HUES64 (cell line): ENCODE measurements at regions not wholly inside any gene's neighbourhood (a gene's known extent, or its start where the extent isn't known, plus 50 kb on each side); places are given as distances from the start of the nearest gene placed in this dataset.

Experiments used
- H3K27ac ChIP-seq: 2 replicates; pipeline ENCODE4 v1.7.0; 2013; ENCODE audit warnings: low read depth, low read length, inconsistent platforms
- H3K27me3 ChIP-seq: 2 replicates; pipeline ENCODE4 v1.6.1; 2013; ENCODE audit warnings: mild to moderate bottlenecking, low read length; ENCODE audit not compliant: insufficient read depth
- H3K36me3 ChIP-seq: 2 replicates; pipeline ENCODE4 v1.6.1; 2013; ENCODE audit warnings: mild to moderate bottlenecking, low read length; ENCODE audit not compliant: insufficient read depth
- H3K4me1 ChIP-seq: 2 replicates; pipeline ENCODE4 v1.6.1; 2013; ENCODE audit warnings: mild to moderate bottlenecking, low read length, moderate library complexity; ENCODE audit not compliant: insufficient read depth
- H3K4me3 ChIP-seq: 2 replicates; pipeline ENCODE4 v1.5.1; 2013; ENCODE audit warnings: mild to moderate bottlenecking, low read length, moderate library complexity
- H3K9ac ChIP-seq: 2 replicates; pipeline ENCODE4 v1.6.1; 2013; ENCODE audit warnings: mild to moderate bottlenecking, low read depth, low read length
- H3K9me3 ChIP-seq: 2 replicates; pipeline ENCODE4 v1.6.1; 2013; ENCODE audit warnings: low read depth, low read length; ENCODE audit not compliant: insufficient read depth
- WGBS: fragments of 150-250, 120-280 bp; methylation state at CpG from one replicate; pipeline ENCODE4 v1.1.7; 2013; ENCODE audit warnings: missing lambda C conversion rate; 5-methylcytosine and 5-hydroxymethylcytosine counted together

DNA sequence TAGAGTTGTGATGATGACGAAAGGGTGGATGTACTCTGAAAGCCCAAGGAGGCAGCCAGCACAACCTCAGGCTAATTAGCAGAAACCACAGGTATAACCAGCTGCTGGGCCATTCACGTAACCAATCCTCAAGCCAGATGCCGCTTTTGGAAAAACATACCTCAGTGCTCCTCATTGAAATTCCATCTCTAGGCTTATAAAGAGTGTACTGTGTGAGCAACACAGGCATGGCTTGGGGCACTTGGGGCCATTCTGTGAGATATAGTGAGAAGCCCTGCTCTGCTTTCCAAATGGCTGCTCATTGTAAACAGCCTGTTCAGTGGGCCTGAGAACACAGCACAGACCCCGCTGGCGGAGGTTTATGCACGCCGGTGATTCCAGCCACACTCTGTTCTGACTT, 182.1 kb upstream of the HHIP start:
- Histone ChIP-seq H3K27ac (no peak overlapping the region), H3K9me3 (no peaks in the 10 kb centered on the region), H3K36me3 (no peaks in the 10 kb centered on the region), H3K4me1 (no peaks in the 10 kb centered on the region), H3K4me3 (no peak overlapping the region), H3K27me3 (no peaks in the 10 kb centered on the region), H3K9ac (no peak overlapping the region)
- 96% methylated on average over 7 of the region's 7 CpGs for WGBS

GRCh38 chr4:144465546-144465945, 180.4 kb upstream of the HHIP start:
- Histone ChIP-seq H3K9ac (no peak overlapping the region), H3K36me3 (no peaks in the 10 kb centered on the region), H3K27ac (no peak overlapping the region), H3K4me3 (no peak overlapping the region), H3K4me1 (no peaks in the 10 kb centered on the region), H3K27me3 (no peaks in the 10 kb centered on the region), H3K9me3 (no peaks in the 10 kb centered on the region)
- 96% methylated on average over 2 of the region's 2 CpGs for WGBS

GRCh38 chr4:144480068-144480467, 165.9 kb upstream of the HHIP start:
- H3K27me3 ChIP-seq = no peaks in the 10 kb centered on the region
- no peak overlapping the region for H3K9ac ChIP-seq

DNA sequence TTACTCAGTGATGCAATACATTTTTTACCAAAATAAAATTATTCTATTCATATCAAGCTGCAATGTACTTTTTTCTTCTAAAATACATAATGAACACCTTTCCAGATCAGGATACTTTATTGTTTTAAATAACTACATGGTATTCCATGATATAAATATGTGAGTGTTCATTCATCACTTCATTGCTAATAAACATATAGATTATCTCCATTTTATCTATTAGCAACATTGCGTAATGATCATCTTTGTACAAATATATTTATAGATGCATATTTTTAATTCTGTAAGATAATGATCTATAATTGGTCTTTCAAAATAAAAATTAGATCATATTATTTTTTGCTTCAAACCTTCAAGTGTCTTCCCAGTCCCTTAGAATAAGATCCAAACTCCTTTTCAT, 156.1 kb upstream of the HHIP start:
- H3K4me1 ChIP-seq = peaks cover 5% of the 10 kb centered on the region; the same call in 1 of the 2 replicates
- H3K4me3 ChIP-seq = no peak overlapping the region
- WGBS = no CpG with 5 or more reads among the region's 1 CpG
- no peak overlapping the region for H3K9ac ChIP-seq
- H3K36me3 ChIP-seq = no peaks in the 10 kb centered on the region
- no peaks in the 10 kb centered on the region for H3K27me3 ChIP-seq
- H3K9me3 ChIP-seq = no peaks in the 10 kb centered on the region
- H3K27ac ChIP-seq = no peak overlapping the region

More at GRCh38 chr4:144480068-144480467, 165.9 kb upstream of the HHIP start:
- H3K4me3 ChIP-seq = no peak overlapping the region
- H3K27ac ChIP-seq = no peak overlapping the region
- H3K9me3 ChIP-seq = no peaks in the 10 kb centered on the region
- no peaks in the 10 kb centered on the region for H3K36me3 ChIP-seq
- H3K4me1 ChIP-seq = no peaks in the 10 kb centered on the region

DNA sequence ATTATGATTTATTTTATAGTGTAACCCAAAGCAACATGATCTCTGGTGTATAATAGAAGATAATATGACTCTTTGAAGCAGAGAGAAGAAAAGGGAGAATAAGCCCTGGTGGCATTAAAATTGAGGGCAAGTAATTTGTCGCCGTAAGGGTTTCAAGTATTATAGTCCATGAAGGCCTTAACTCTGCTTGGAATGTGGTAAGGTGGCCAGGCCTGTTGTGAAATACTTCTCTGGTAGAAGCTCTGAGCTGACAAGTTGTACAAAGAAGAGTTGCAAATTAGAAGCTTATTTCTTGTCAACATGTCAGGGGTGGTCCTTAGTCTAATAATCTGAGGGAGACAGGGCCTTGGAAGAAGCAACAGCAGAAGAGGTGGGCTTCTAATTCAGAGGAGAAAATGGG, 151.7 kb upstream of the HHIP start:
- no peak overlapping the region for H3K9ac ChIP-seq
- H3K4me1 ChIP-seq = peaks cover 5% of the 10 kb centered on the region; the same call in 1 of the 2 replicates
- no peaks in the 10 kb centered on the region for H3K27me3 ChIP-seq
- WGBS = 95% methylated on average over 2 of the region's 2 CpGs
- H3K36me3 ChIP-seq = no peaks in the 10 kb centered on the region
- H3K9me3 ChIP-seq = no peaks in the 10 kb centered on the region
- no peak overlapping the region for H3K27ac ChIP-seq
- no peak overlapping the region for H3K4me3 ChIP-seq

DNA sequence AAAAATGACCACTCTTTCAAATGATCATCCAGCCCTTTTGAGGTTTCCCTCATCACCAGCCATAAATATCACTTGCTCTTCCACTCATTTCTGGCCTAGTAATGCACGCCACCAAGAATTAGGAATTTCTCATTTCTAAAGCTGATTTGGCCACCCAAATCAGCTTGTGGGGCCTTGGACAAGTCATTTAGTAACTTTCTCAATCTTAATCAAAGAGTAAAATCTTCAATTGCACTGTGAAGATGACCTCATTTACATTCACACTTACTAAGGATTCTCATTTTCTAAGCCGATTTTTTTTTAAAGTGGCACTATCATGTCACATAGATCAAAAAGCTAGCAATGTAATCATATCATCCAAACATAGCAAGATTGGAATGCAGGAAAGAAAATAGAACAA, 150.0 kb upstream of the HHIP start:
- peaks cover 5% of the 10 kb centered on the region; the same call in 1 of the 2 replicates for H3K4me1 ChIP-seq
- no peak overlapping the region for H3K9ac ChIP-seq
- H3K9me3 ChIP-seq = no peaks in the 10 kb centered on the region
- H3K27ac ChIP-seq = no peak overlapping the region
- no peak overlapping the region for H3K4me3 ChIP-seq
- WGBS = 94% methylated on average over 2 of the region's 2 CpGs
- no peaks in the 10 kb centered on the region for H3K27me3 ChIP-seq
- H3K36me3 ChIP-seq = no peaks in the 10 kb centered on the region

DNA sequence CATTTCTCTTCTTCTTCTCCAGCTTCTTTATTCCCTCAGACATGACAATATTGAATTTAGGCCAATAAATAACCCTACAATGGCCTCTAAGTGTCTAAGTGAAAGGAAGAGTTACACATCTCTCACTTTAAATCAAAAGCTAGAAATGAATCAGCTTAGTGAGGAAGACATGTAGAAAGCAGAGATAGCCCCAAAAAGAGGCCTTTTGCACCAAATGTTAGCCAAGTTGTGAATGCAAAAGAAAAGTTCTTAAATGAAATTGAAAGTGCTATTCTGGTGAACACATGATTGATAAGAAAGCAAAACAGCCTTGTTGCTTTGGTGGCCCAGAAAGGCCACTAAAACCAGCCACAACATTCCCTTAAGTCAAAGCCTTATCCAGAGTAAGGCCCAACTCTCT, 146.2 kb upstream of the HHIP start:
- no peak overlapping the region for H3K9ac ChIP-seq
- H3K9me3 ChIP-seq = no peaks in the 10 kb centered on the region
- H3K4me3 ChIP-seq = no peak overlapping the region
- H3K27me3 ChIP-seq = no peaks in the 10 kb centered on the region
- H3K4me1 ChIP-seq = no peaks in the 10 kb centered on the region
- H3K27ac ChIP-seq = no peak overlapping the region
- no peaks in the 10 kb centered on the region for H3K36me3 ChIP-seq

DNA sequence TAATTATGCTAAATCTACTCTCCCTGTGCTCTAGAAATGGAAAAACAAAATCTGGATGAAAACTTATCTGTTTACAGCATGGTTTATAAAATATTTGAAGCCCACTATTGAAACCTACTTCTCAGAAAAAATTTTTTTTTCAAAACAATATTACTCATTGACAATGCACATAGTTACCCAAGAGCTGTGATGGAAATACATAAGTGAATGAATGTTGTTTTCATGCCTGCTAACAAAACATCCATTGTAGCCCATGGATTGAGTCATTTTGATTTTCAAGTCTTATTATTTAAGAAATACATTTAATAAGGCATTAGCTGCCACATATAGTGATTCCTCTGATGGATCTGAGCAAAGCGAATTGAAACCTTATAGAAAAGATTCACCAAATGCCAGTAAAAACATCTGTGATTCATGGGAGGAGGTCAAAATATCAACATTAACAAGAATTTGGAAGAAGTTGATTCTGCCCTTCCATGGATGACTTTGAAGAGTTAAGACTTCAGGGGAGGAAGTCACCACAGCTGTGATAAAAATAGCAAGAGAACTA, 144.7 kb upstream of the HHIP start:
- no peaks in the 10 kb centered on the region for H3K4me1 ChIP-seq
- no peak overlapping the region for H3K27ac ChIP-seq
- no peaks in the 10 kb centered on the region for H3K9me3 ChIP-seq
- H3K9ac ChIP-seq = no peak overlapping the region
- no peak overlapping the region for H3K4me3 ChIP-seq
- 100% methylated on average over 1 of the region's 1 CpG for WGBS
- H3K27me3 ChIP-seq = no peaks in the 10 kb centered on the region
- no peaks in the 10 kb centered on the region for H3K36me3 ChIP-seq

GRCh38 chr4:144504883-144505282, 141.1 kb upstream of the HHIP start:
- Histone ChIP-seq H3K4me1 (no peaks in the 10 kb centered on the region; the same call in 1 of the 2 replicates), H3K27me3 (no peaks in the 10 kb centered on the region), H3K9me3 (no peaks in the 10 kb centered on the region), H3K9ac (no peak overlapping the region), H3K27ac (no peak overlapping the region), H3K36me3 (no peaks in the 10 kb centered on the region), H3K4me3 (no peak overlapping the region)
- WGBS = 98% methylated on average over 4 of the region's 4 CpGs

GRCh38 chr4:144507311-144508101, 138.4 kb upstream of the HHIP start:
- Histone ChIP-seq H3K9ac (no peak overlapping the region), H3K4me3 (no peak overlapping the region), H3K4me1 (no peaks in the 10 kb centered on the region; the same call in 1 of the 2 replicates), H3K9me3 (no peaks in the 10 kb centered on the region), H3K27me3 (no peaks in the 10 kb centered on the region), H3K27ac (no peak overlapping the region), H3K36me3 (no peaks in the 10 kb centered on the region)
- WGBS = 87% methylated on average over 3 of the region's 3 CpGs

- 86% methylated on average over 17 of the region's 17 CpGs for WGBS
- H3K4me3 ChIP-seq = no peak overlapping the region
- no peaks in the 10 kb centered on the region for H3K9me3 ChIP-seq
- no peak overlapping the region for H3K27ac ChIP-seq
- no peak overlapping the region for H3K9ac ChIP-seq
- no peaks in the 10 kb centered on the region for H3K27me3 ChIP-seq
- no peaks in the 10 kb centered on the region; the same call in 1 of the 2 replicates for H3K4me1 ChIP-seq
- H3K36me3 ChIP-seq = no peaks in the 10 kb centered on the region
These were observed 136.6 kb upstream of the HHIP start for GRCh38 chr4:144509088-144510015.
